ENCODE measurements at regions not wholly inside any gene's neighbourhood (a gene's known extent, or its start where the extent isn't known, plus 50 kb on each side); places are given as distances from the start of the nearest gene placed in this dataset.

GRCh38 chr4:154044108-154044531 lies 255.2 kb upstream of the SFRP2 start:
- no peak for ATAC-seq
- TF ChIP-seq ISL1 (CRISPR knock-in tag; IDR thresholded peaks at IDR 0.05): no peak
- no peak for TF ChIP-seq ZNF565 (CRISPR knock-in tag; conservative IDR thresholded peaks at IDR 0.05; ENCODE audit: low read depth)
- TF ChIP-seq RARB (CRISPR knock-in tag; IDR thresholded peaks at IDR 0.05): no peak
- no peak for TF ChIP-seq ZNF8 (CRISPR knock-in tag; IDR thresholded peaks at IDR 0.05)
- TF ChIP-seq PPARA (CRISPR knock-in tag; IDR thresholded peaks at IDR 0.05; ENCODE audit: borderline replicate concordance): no peak
- TF ChIP-seq ARNTL (CRISPR knock-in tag; IDR thresholded peaks at IDR 0.05; ENCODE audit: borderline replicate concordance, low read depth): no peak
- no peak for TF ChIP-seq CSRNP3 (CRISPR knock-in tag; IDR thresholded peaks at IDR 0.05)
- TF ChIP-seq ZFP3 (CRISPR knock-in tag; IDR thresholded peaks at IDR 0.05): no peak
- no peak for TF ChIP-seq BACH2 (CRISPR knock-in tag; IDR thresholded peaks at IDR 0.05; ENCODE audit: borderline replicate concordance)
- TF ChIP-seq CSDC2 (CRISPR knock-in tag; IDR thresholded peaks at IDR 0.05): no peak
- no peak for TF ChIP-seq OSR1 (CRISPR knock-in tag; IDR thresholded peaks at IDR 0.05)
- TF ChIP-seq POU6F1 (CRISPR knock-in tag; IDR thresholded peaks at IDR 0.05; ENCODE audit: borderline replicate concordance, low read depth): no peak
- TF ChIP-seq SNAI2 (CRISPR knock-in tag; IDR thresholded peaks at IDR 0.05): no peak
- TF ChIP-seq ZFP30 (CRISPR knock-in tag; IDR thresholded peaks at IDR 0.05): no peak

GRCh38 chr4:154041640-154042039 lies 252.8 kb upstream of the SFRP2 start:
- TF ChIP-seq TCF4 (CRISPR knock-in tag; IDR thresholded peaks at IDR 0.05; ENCODE audit: borderline replicate concordance) (no peak), ZNF70 (CRISPR knock-in tag; IDR thresholded peaks at IDR 0.05) (no peak), ESRRG (CRISPR knock-in tag; IDR thresholded peaks at IDR 0.05) (no peak), SNAI2 (CRISPR knock-in tag; IDR thresholded peaks at IDR 0.05) (no peak)
- no peak for ATAC-seq

- no peak for TF ChIP-seq BACH2 (CRISPR knock-in tag; IDR thresholded peaks at IDR 0.05; ENCODE audit: borderline replicate concordance)
- TF ChIP-seq CSRNP3 (CRISPR knock-in tag; IDR thresholded peaks at IDR 0.05): no peak
- TF ChIP-seq POU6F1 (CRISPR knock-in tag; IDR thresholded peaks at IDR 0.05; ENCODE audit: borderline replicate concordance, low read depth): no peak
- TF ChIP-seq PPARA (CRISPR knock-in tag; IDR thresholded peaks at IDR 0.05; ENCODE audit: borderline replicate concordance): no peak
- no peak for TF ChIP-seq TOX (CRISPR knock-in tag; IDR thresholded peaks at IDR 0.05; ENCODE audit: borderline replicate concordance)
- TF ChIP-seq ZNF565 (CRISPR knock-in tag; conservative IDR thresholded peaks at IDR 0.05; ENCODE audit: low read depth): no peak
- TF ChIP-seq ZC3H10 (CRISPR knock-in tag; IDR thresholded peaks at IDR 0.05): no peak
- no peak for TF ChIP-seq ZFP3 (CRISPR knock-in tag; IDR thresholded peaks at IDR 0.05)
- TF ChIP-seq ARNTL (CRISPR knock-in tag; IDR thresholded peaks at IDR 0.05; ENCODE audit: borderline replicate concordance, low read depth): no peak
- no peak for TF ChIP-seq ESRRG (CRISPR knock-in tag; IDR thresholded peaks at IDR 0.05)
- TF ChIP-seq RARB (CRISPR knock-in tag; IDR thresholded peaks at IDR 0.05): no peak
- TF ChIP-seq ZFP30 (CRISPR knock-in tag; IDR thresholded peaks at IDR 0.05): no peak
- no peak for TF ChIP-seq ISL1 (CRISPR knock-in tag; IDR thresholded peaks at IDR 0.05)
- no peak for TF ChIP-seq OSR1 (CRISPR knock-in tag; IDR thresholded peaks at IDR 0.05)
- TF ChIP-seq ZNF8 (CRISPR knock-in tag; IDR thresholded peaks at IDR 0.05): no peak
- no peak for TF ChIP-seq TCF4 (CRISPR knock-in tag; IDR thresholded peaks at IDR 0.05; ENCODE audit: borderline replicate concordance)
- TF ChIP-seq ZNF70 (CRISPR knock-in tag; IDR thresholded peaks at IDR 0.05): no peak
- no peak for TF ChIP-seq TSHZ2 (CRISPR knock-in tag; IDR thresholded peaks at IDR 0.05)
- no peak for ATAC-seq
Measured at GRCh38 chr4:154039435-154040343, 250.8 kb upstream of the SFRP2 start.

Measured in SK-N-SH treated with all-trans-retinoic acid at 6 μM for 48 hours (cell line).